ENCODE measurements at regions not wholly inside any gene's neighbourhood (a gene's known extent, or its start where the extent isn't known, plus 50 kb on each side); places are given as distances from the start of the nearest gene placed in this dataset.

GRCh38 chr13:76783798-76784197, 102.4 kb downstream of the KCTD12 start:
- no TSS peak for BruUV-seq (replicated peaks)
- Histone ChIP-seq H3K79me2 (ENCODE audit: control insufficient read depth, insufficient read depth, low read length) (no peaks in the 10 kb centered on the region), H3K36me3 (ENCODE audit: control insufficient read depth in 2 of 2, extremely low read depth in 1 of 2, insufficient read depth in 2 of 2, low read length in 2 of 2) (no peaks in the 10 kb centered on the region), H2AFZ (ENCODE audit: low read depth, low read length) (no peak overlapping the region), H3K4me3 (replicated peaks in 1 of 3; ENCODE audit: insufficient read depth in 1 of 3, low read depth in 1 of 3, low read length in 3 of 3) (no peak overlapping the region), H3K4me1 (ENCODE audit: control insufficient read depth, extremely low read depth, insufficient read depth, low read length) (peaks cover 4% of the 10 kb centered on the region), H3K9me3 (replicated peaks; ENCODE audit: control insufficient read depth, insufficient read depth, low read length) (no peaks in the 10 kb centered on the region), H4K20me1 (replicated peaks; ENCODE audit: control insufficient read depth, extremely low read depth, insufficient read depth, low read length) (no peaks in the 10 kb centered on the region), H3K27me3 (ENCODE audit: control insufficient read depth in 2 of 2, insufficient read depth in 2 of 2, low read length in 2 of 2) (no peaks in the 10 kb centered on the region), H3K9ac (replicated peaks; ENCODE audit: extremely low read depth, insufficient read depth, low read length) (no peak overlapping the region), H3K27ac (ENCODE audit: insufficient read depth, low read depth, low read length) (no peak overlapping the region), H3K4me2 (ENCODE audit: insufficient read depth, low read length) (no peak overlapping the region), H3K9me1 (replicated peaks; ENCODE audit: control insufficient read depth, extremely low read depth, insufficient read depth, low read length) (no peaks in the 10 kb centered on the region)
- ChIA-PET CTCF (interaction anchor here (0.6 to 1.1 kb wide), 2 partner anchors 81 to 271 kb away, joined by 3 read pairs; no protein-coding TSS in a partner anchor), POLR2A (no interaction called here)
- no peak for TF ChIP-seq EZH2 (IDR thresholded peaks at IDR 0.05; ENCODE audit: borderline replicate concordance, low read depth, low read length, severe bottlenecking)
- no peak for TF ChIP-seq POLR2A (IDR thresholded peaks at IDR 0.05; ENCODE audit: low read depth, low read length)
- no peak for TF ChIP-seq FOS (IDR thresholded peaks at IDR 0.05; ENCODE audit: borderline replicate concordance, insufficient read depth, low read length)
- no peak for TF ChIP-seq POLR2AphosphoS5 (IDR thresholded peaks at IDR 0.05; ENCODE audit: insufficient read depth, low read depth, low read length)
- TF ChIP-seq GATA2 (IDR thresholded peaks at IDR 0.05; ENCODE audit: insufficient read depth, insufficient read length, low read depth, low read length), result no peak
- intact Hi-C loops (cut with micrococcal nuclease) (no loop called here), dilution Hi-C loops (cut with MboI; ENCODE audit: extremely low pct_ligation_motif_present, low sequenced_read_pairs) (no loop called here)
- FAIRE-seq (no peak), DNase-seq (ENCODE audit: low read depth, low spot score) (no peak)

DNA sequence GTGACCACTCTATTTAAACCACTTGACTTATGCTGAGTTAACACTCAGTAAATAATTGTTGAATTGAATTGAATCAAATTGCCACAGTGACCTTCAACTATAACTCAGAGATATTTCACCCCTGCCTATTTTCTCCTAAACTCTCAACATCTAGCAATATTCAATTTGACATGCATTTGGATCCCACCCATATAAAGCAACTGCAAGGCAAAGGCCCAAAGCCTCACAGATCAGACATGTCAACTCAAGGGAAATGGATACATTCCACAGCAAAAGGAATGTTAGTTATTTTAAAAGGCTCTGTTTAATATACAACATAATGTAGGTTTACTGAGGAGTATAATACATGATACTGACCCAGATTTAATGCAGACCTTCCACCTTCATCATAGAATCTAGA, 107.4 kb downstream of the KCTD12 start:
- ChIA-PET POLR2A (no interaction called here), CTCF (no interaction called here)
- Histone ChIP-seq H3K9ac (replicated peaks; ENCODE audit: extremely low read depth, insufficient read depth, low read length) (no peak overlapping the region), H3K27me3 (ENCODE audit: control insufficient read depth in 2 of 2, insufficient read depth in 2 of 2, low read length in 2 of 2) (no peaks in the 10 kb centered on the region), H3K4me1 (ENCODE audit: control insufficient read depth, extremely low read depth, insufficient read depth, low read length) (no peaks in the 10 kb centered on the region), H3K4me3 (replicated peaks in 1 of 3; ENCODE audit: insufficient read depth in 1 of 3, low read depth in 1 of 3, low read length in 3 of 3) (no peak overlapping the region), H3K9me1 (replicated peaks; ENCODE audit: control insufficient read depth, extremely low read depth, insufficient read depth, low read length) (no peaks in the 10 kb centered on the region), H3K9me3 (replicated peaks; ENCODE audit: control insufficient read depth, insufficient read depth, low read length) (no peaks in the 10 kb centered on the region), H4K20me1 (replicated peaks; ENCODE audit: control insufficient read depth, extremely low read depth, insufficient read depth, low read length) (no peaks in the 10 kb centered on the region), H3K79me2 (ENCODE audit: control insufficient read depth, insufficient read depth, low read length) (no peaks in the 10 kb centered on the region), H3K4me2 (ENCODE audit: insufficient read depth, low read length) (no peak overlapping the region), H3K27ac (ENCODE audit: insufficient read depth, low read depth, low read length) (no peak overlapping the region), H3K36me3 (ENCODE audit: control insufficient read depth in 2 of 2, extremely low read depth in 1 of 2, insufficient read depth in 2 of 2, low read length in 2 of 2) (no peaks in the 10 kb centered on the region), H2AFZ (ENCODE audit: low read depth, low read length) (no peak overlapping the region)
- no peak for DNase-seq (ENCODE audit: low read depth, low spot score)
- no TSS peak for BruUV-seq (replicated peaks)
- dilution Hi-C loops (cut with MboI; ENCODE audit: extremely low pct_ligation_motif_present, low sequenced_read_pairs), result no loop called here
- no peak for TF ChIP-seq MYC (IDR thresholded peaks at IDR 0.05; ENCODE audit: low read depth, low read length)
- no peak for TF ChIP-seq POLR2AphosphoS5 (IDR thresholded peaks at IDR 0.05; ENCODE audit: insufficient read depth, low read depth, low read length)
- TF ChIP-seq EZH2 (IDR thresholded peaks at IDR 0.05; ENCODE audit: borderline replicate concordance, low read depth, low read length, severe bottlenecking), result no peak
- TF ChIP-seq GATA2 (IDR thresholded peaks at IDR 0.05; ENCODE audit: insufficient read depth, insufficient read length, low read depth, low read length), result no peak
- TF ChIP-seq FOS (IDR thresholded peaks at IDR 0.05; ENCODE audit: borderline replicate concordance, insufficient read depth, low read length), result no peak
- no peak for TF ChIP-seq POLR2A (IDR thresholded peaks at IDR 0.05; ENCODE audit: low read depth, low read length)
- TF ChIP-seq CTCF (IDR thresholded peaks at IDR 0.05; ENCODE audit: extremely low read depth in 1 of 2, insufficient read depth in 1 of 2, low read depth in 1 of 2, low read length in 2 of 2), result no peak
- TF ChIP-seq, protein P1, sequence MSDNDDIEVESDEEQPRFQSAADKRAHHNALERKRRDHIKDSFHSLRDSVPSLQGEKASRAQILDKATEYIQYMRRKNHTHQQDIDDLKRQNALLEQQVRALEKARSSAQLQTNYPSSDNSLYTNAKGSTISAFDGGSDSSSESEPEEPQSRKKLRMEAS (IDR thresholded peaks at IDR 0.05; ENCODE audit: insufficient read depth, insufficient read length), result no peak
- no peak for TF ChIP-seq JUN (IDR thresholded peaks at IDR 0.05; ENCODE audit: borderline replicate concordance, insufficient read depth, insufficient read length, low read depth)
- no peak for FAIRE-seq
- intact Hi-C loops (cut with micrococcal nuclease), result no loop called here

All from endothelial cell of umbilical vein (primary cell).